ENCODE measurements at regions not wholly inside any gene's neighbourhood (a gene's known extent, or its start where the extent isn't known, plus 50 kb on each side); places are given as distances from the start of the nearest gene placed in this dataset.

GRCh38 chr19:28500296-28500695, 712.7 kb downstream of the UQCRFS1 start:
- TF ChIP-seq POLR2A (IDR thresholded peaks at IDR 0.05) (no peak), CTCF (IDR thresholded peaks at IDR 0.05) (no peak)
